ENCODE measurements at regions not wholly inside any gene's neighbourhood (a gene's known extent, or its start where the extent isn't known, plus 50 kb on each side); places are given as distances from the start of the nearest gene placed in this dataset.

GRCh38 chr3:80000022-80000421 is 232.2 kb upstream of the ROBO1 start:
- Histone ChIP-seq H3K36me3 (no peaks in the 10 kb centered on the region), H3K9me3 (no peaks in the 10 kb centered on the region), H3K27me3 (replicated peaks; ENCODE audit: insufficient read depth) (no peaks in the 10 kb centered on the region), H3K27ac (no peak overlapping the region), H3K4me3 (no peak overlapping the region), H3K4me1 (replicated peaks) (no peaks in the 10 kb centered on the region)
- TF ChIP-seq POLR2AphosphoS5 (IDR thresholded peaks at IDR 0.05) = no peak
- TF ChIP-seq, protein P1, sequence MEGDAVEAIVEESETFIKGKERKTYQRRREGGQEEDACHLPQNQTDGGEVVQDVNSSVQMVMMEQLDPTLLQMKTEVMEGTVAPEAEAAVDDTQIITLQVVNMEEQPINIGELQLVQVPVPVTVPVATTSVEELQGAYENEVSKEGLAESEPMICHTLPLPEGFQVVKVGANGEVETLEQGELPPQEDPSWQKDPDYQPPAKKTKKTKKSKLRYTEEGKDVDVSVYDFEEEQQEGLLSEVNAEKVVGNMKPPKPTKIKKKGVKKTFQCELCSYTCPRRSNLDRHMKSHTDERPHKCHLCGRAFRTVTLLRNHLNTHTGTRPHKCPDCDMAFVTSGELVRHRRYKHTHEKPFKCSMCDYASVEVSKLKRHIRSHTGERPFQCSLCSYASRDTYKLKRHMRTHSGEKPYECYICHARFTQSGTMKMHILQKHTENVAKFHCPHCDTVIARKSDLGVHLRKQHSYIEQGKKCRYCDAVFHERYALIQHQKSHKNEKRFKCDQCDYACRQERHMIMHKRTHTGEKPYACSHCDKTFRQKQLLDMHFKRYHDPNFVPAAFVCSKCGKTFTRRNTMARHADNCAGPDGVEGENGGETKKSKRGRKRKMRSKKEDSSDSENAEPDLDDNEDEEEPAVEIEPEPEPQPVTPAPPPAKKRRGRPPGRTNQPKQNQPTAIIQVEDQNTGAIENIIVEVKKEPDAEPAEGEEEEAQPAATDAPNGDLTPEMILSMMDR (IDR thresholded peaks at IDR 0.05) = no peak
- TF ChIP-seq POLR2A (IDR thresholded peaks at IDR 0.05) = no peak
- intact Hi-C loops (cut with DNase I) = no loop called here
- WGBS = 38% methylated on average over 5 of the region's 5 CpGs
- no peak for DNase-seq (ENCODE audit: low spot score)

DNA sequence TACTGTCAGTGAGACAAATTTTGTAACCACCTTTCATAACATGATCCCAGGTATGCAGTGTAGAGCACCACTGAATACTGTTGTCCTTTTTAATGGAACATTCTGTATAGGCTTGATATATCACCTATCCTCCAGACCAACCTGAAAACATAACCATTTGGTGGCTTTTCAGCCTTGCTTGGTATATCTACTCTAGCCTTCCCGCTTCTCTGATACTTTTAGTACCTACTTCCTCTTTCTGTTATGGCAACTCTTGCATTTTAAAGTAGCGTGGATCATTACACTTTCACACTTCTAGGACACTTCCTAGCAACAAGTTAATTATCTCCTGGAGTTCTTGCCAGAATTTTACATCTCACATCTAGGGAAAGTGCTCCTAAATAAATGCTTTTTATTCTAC is 226.6 kb upstream of the ROBO1 start:
- DNase-seq (ENCODE audit: low spot score) = no peak
- H3K4me3 ChIP-seq = no peak overlapping the region
- no peaks in the 10 kb centered on the region for H3K4me1 ChIP-seq (replicated peaks)
- H3K27ac ChIP-seq = no peak overlapping the region
- no peaks in the 10 kb centered on the region for H3K27me3 ChIP-seq (replicated peaks; ENCODE audit: insufficient read depth)
- intact Hi-C loops (cut with DNase I) = no loop called here
- H3K9me3 ChIP-seq = no peaks in the 10 kb centered on the region
- no peaks in the 10 kb centered on the region for H3K36me3 ChIP-seq
- WGBS = 88% methylated on average over 2 of the region's 2 CpGs
- TF ChIP-seq POLR2A (IDR thresholded peaks at IDR 0.05) = no peak
- TF ChIP-seq, protein P1 (IDR thresholded peaks at IDR 0.05) = no peak
- TF ChIP-seq POLR2AphosphoS5 (IDR thresholded peaks at IDR 0.05) = no peak

DNA sequence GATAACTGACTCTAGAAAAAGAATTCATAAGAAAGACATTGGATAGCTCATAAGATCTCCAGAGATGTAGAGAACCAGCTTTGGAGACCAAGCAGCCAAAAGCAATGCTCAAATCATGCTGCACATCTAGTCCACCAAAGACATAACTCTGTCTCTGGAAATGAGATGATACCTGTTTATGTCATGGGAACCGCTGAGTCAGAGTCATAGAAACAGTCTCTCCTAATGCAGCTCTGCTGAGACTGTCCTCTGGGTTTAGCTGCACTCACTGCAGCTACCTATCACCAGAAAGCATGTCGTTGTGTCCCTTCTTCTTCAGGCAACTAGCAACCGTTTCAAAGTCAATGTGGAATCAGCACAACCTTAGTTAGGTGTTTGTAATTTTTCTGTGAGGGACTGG is 218.5 kb upstream of the ROBO1 start:
- no peak overlapping the region for H3K4me3 ChIP-seq
- H3K9me3 ChIP-seq = no peaks in the 10 kb centered on the region
- intact Hi-C loops (cut with DNase I) = no loop called here
- no peaks in the 10 kb centered on the region for H3K4me1 ChIP-seq (replicated peaks)
- no peak overlapping the region for H3K27ac ChIP-seq
- H3K27me3 ChIP-seq (replicated peaks; ENCODE audit: insufficient read depth) = no peaks in the 10 kb centered on the region
- DNase-seq (ENCODE audit: low spot score) = no peak
- no peaks in the 10 kb centered on the region for H3K36me3 ChIP-seq
- WGBS = 81% methylated on average over 3 of the region's 3 CpGs
- TF ChIP-seq POLR2A (IDR thresholded peaks at IDR 0.05) = no peak
- TF ChIP-seq, protein P1 (IDR thresholded peaks at IDR 0.05) = no peak
- TF ChIP-seq POLR2AphosphoS5 (IDR thresholded peaks at IDR 0.05) = no peak

- H3K27ac ChIP-seq = no peak overlapping the region
- intact Hi-C loops (cut with DNase I) = no loop called here
- WGBS = 66% methylated on average over 6 of the region's 6 CpGs
- no peaks in the 10 kb centered on the region for H3K27me3 ChIP-seq (replicated peaks; ENCODE audit: insufficient read depth)
- H3K9me3 ChIP-seq = no peaks in the 10 kb centered on the region
- TF ChIP-seq POLR2AphosphoS5 (IDR thresholded peaks at IDR 0.05) (no peak), POLR2A (IDR thresholded peaks at IDR 0.05) (no peak)
- TF ChIP-seq, protein P1 (IDR thresholded peaks at IDR 0.05) = no peak
- no peak for DNase-seq (ENCODE audit: low spot score)
- no peaks in the 10 kb centered on the region for H3K36me3 ChIP-seq
- H3K4me3 ChIP-seq = no peak overlapping the region
- H3K4me1 ChIP-seq (replicated peaks) = no peaks in the 10 kb centered on the region
These were observed 218.0 kb upstream of the ROBO1 start for GRCh38 chr3:79985816-79986215.

GRCh38 chr3:79983118-79983517 is 215.3 kb upstream of the ROBO1 start:
- Histone ChIP-seq H3K9me3 (no peaks in the 10 kb centered on the region), H3K4me1 (replicated peaks) (no peaks in the 10 kb centered on the region), H3K27ac (no peak overlapping the region), H3K4me3 (no peak overlapping the region), H3K36me3 (no peaks in the 10 kb centered on the region), H3K27me3 (replicated peaks; ENCODE audit: insufficient read depth) (no peaks in the 10 kb centered on the region)
- intact Hi-C loops (cut with DNase I) = no loop called here
- TF ChIP-seq, protein P1 (IDR thresholded peaks at IDR 0.05) = no peak
- no peak for TF ChIP-seq POLR2A (IDR thresholded peaks at IDR 0.05)
- no peak for TF ChIP-seq POLR2AphosphoS5 (IDR thresholded peaks at IDR 0.05)
- WGBS = 15% methylated on average over 1 of the region's 1 CpG
- no peak for DNase-seq (ENCODE audit: low spot score)

Measured in prostate gland (tissue), 2 donors.